Fibroblast of pulmonary artery (primary cell): ENCODE measurements at regions not wholly inside any gene's neighbourhood (a gene's known extent, or its start where the extent isn't known, plus 50 kb on each side); places are given as distances from the start of the nearest gene placed in this dataset.
"Not testable (repeated sequence)": the region's sequence is repeated elsewhere in the genome, so short reads cannot be mapped to it uniquely, and the experiment has no call there.

Source experiments
- DNase-seq: peaks from one replicate; pipeline ENCODE4 v3.0.0-alpha.2; 2010; ENCODE audit warnings: low read depth
- H3K4me3 ChIP-seq: replicated peaks from 2 replicates; pipeline ENCODE4 v1.5.1; 2011; ENCODE audit warnings: low read depth, mild to moderate bottlenecking, control low read depth, low read length, moderate library complexity
- TF ChIP-seq, protein P1 (sequence below): IDR thresholded peaks from 2 replicates; pipeline ENCODE4 v1.5.1; 2011; ENCODE audit warnings: mild to moderate bottlenecking, control low read depth, low read length, inconsistent platforms; ENCODE audit errors: missing control alignments

DNA sequence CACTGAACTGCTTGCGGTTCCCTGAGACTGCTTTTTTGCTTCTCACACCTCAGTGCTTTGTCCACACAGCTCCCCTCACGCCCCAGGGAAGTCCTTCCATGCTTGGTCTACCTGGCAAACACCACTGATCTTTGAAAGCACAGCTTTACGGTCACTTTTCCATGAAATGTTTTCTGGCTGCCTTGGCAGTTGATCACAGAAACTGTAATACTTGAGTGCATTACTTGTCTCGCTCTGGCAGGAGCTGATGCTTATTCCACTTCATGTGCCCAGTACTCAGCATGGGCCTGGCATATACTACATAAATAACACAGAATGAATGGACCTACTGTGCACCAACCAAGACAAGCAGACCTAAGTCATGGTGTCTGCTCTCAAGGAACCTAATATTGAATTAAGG, 121.1 kb downstream of the MEX3B start:
- H3K4me3 ChIP-seq = no peak overlapping the region
- no peak for DNase-seq
- TF ChIP-seq, protein P1, sequence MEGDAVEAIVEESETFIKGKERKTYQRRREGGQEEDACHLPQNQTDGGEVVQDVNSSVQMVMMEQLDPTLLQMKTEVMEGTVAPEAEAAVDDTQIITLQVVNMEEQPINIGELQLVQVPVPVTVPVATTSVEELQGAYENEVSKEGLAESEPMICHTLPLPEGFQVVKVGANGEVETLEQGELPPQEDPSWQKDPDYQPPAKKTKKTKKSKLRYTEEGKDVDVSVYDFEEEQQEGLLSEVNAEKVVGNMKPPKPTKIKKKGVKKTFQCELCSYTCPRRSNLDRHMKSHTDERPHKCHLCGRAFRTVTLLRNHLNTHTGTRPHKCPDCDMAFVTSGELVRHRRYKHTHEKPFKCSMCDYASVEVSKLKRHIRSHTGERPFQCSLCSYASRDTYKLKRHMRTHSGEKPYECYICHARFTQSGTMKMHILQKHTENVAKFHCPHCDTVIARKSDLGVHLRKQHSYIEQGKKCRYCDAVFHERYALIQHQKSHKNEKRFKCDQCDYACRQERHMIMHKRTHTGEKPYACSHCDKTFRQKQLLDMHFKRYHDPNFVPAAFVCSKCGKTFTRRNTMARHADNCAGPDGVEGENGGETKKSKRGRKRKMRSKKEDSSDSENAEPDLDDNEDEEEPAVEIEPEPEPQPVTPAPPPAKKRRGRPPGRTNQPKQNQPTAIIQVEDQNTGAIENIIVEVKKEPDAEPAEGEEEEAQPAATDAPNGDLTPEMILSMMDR = no peak

DNA sequence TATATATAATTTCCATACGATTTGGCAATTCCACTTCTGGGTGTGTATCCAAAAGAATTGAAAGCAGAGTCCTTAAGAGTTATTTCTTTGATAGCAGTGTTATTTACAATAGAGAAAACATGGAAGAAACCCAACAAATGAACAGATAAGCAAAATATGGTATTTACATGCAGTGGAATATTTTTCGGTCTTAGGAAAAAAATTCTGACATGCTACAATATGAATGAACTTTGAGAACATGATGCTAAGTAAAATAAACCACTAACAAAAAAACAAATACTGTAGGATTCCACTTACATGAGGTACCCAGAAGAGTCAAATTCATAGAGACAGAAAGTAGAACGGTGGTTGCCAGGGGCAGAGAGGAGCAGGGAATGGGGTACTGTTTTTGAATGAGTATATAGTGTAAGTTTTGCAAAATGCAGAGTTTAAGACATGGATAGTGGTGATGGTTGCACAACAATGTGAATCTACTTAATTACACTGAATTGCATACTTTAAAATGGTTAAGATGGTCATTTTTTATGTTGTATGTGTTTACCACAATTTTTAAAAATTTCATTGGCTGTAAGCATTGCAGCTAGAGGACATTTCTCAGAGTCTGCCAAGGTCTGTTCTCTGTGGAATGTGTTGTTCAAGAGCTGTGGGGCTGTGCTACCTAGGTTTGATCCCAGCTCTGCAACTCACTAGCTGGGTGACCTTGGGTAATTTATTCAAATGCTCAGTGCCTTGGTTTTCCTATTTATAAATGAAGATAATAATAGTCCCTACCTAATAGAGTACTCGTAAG, 122.1 kb downstream of the MEX3B start:
- H3K4me3 ChIP-seq = no peak overlapping the region
- TF ChIP-seq, protein P1 = no peak
- DNase-seq = no peak

DNA sequence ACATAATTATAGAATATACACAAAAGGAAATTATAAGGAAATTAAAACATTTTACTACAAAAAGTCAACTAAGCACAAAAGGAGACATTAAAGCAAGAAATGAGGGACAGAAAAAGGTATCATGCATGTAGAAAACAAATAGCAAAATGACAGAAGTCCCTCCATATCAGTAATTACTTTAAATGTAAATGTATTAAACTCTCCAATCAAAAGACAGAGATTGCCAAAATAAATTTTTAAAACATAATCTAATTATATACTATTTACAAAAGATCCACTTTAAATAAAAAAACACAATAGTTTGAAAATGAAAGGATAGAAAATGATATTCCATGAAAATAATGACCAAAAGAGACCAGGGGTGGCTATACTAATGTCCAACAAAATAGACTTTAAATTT, 123.7 kb downstream of the MEX3B start:
- no peak overlapping the region for H3K4me3 ChIP-seq
- no peak for DNase-seq
- TF ChIP-seq, protein P1 = no peak

DNA sequence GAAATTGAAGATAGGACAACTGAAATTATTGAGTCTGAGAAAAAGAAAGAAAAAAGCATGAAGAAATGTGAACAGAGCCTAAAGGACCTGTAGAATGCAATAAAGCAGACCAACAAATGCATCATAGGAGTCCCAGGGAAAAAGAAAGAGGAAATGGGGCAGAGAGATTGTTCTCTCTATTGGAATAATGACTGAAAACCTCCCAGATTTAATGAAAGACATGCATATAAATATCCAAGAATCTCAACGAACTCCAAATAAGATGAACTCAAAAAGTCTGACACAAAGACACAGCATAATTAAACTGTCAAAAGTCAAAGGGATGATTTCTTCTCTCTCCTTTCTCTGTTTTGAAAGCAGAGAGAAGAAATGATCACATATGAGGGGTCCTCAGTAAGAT, 124.7 kb downstream of the MEX3B start:
- TF ChIP-seq, protein P1 = no peak
- no peak for DNase-seq
- no peak overlapping the region for H3K4me3 ChIP-seq

DNA sequence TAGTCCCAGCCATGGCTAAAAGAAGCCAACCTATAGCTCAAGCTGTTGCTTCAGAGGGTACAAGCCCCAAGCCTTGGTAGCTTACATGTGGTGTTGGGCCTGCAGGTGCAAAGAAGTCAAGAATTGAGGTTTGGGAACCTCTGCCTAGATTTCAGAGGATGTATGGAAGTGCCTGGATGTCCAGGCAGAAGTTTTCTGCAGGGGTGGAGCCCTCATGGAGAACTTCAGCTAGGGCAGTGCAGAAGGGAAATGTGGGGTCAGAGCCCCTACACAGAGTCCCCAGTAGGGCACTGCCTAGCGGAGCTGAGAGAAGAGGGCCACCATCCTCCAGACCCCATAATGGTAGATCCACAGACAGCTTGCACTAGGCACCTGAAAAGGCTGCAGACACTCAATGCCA, 127.1 kb downstream of the MEX3B start:
- H3K4me3 ChIP-seq, DNase-seq: not testable (repeated sequence)

DNA sequence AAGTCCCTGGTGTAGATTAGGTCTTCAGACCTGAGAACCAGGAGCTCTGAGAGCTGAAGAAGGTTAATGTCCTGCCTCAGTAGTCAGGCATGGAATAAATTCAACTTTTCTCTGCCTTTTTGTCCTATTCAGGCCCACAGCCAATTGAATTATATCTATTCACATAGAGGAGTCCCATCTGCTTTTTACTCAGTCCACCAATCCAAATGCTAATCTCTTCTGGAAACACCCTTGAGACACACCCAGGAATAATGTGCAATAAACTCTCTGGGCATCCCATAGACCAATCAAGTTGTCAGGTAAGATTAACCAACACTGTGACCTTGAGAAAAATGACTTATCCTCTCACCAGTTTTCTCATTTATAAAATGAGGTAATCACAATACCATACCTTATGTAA, 129.4 kb downstream of the MEX3B start:
- TF ChIP-seq, protein P1 = no peak
- DNase-seq = no peak
- H3K4me3 ChIP-seq = no peak overlapping the region

DNA sequence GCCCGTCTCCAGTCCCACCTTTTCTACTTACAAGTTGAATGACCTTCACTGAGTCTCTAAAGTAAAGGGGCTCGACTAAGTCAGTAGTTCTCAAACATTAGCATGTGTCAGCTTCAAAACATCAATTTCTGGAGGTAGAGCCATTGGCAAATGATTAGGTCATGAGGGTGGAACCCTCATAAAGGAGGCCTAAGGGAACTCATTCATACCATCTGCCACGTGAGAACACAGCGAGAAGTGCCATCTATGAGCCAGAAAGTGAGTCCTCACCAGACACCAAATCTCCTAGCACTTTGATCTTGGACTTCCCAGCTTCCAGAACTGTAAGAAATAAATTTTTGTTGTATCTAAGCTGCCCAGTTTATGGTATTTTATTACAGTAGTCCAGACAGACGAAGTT, 129.8 kb downstream of the MEX3B start:
- no peak for DNase-seq

More for the DNA sequence above, 129.8 kb downstream of the MEX3B start:
- TF ChIP-seq, protein P1 = no peak
- H3K4me3 ChIP-seq = no peak overlapping the region
